Kasumi-1 (cell line): ENCODE measurements at regions not wholly inside any gene's neighbourhood (a gene's known extent, or its start where the extent isn't known, plus 50 kb on each side); places are given as distances from the start of the nearest gene placed in this dataset.
"Not testable (repeated sequence)": the region's sequence is repeated elsewhere in the genome, so short reads cannot be mapped to it uniquely, and the experiment has no call there.

Source experiments
- DNase-seq, 2 experiments: peaks; one replicate each; lab custom pipeline; 2025; lab: John Stamatoyannopoulos, UW

DNA sequence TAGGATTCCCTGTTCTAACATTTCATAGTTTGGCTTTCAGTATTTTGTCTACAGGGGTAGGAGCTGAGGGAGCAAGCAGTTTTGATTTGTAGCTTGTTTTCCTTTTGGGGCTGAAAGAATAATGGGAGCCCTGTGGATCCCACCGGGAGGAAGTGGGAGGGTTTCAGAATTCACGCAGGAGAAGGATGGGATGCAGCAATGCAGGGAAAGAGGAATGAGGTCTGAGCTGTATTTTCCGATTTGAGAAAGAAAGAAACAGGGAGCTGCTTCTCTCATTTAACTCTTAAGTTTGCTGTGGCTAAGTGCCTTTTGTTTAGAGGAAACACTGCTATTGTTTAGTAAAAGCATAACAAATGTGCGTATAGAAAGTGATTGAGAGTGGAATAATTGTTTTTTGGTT, 141.0 kb downstream of the ADCYAP1 start:
- DNase-seq, result no peak

DNA sequence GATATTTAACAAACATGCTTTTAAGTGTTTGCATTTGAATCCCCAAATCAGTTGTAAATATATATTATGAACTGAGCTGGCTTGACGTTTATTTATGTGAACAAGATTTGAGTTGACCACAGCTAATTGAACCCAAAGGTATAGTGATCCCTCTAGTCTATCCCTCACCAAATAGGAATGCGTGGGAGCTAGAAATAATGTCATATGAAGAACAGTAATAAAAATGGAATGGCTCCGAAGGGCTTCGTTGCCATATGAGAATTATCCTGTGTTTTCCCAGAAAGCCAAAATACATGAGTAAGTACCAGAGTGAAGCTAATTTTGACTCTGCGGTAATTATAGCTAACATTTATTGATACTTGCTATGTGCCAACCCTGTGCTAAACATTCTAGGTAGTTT, 142.7 kb downstream of the ADCYAP1 start:
- no peak for DNase-seq

DNA sequence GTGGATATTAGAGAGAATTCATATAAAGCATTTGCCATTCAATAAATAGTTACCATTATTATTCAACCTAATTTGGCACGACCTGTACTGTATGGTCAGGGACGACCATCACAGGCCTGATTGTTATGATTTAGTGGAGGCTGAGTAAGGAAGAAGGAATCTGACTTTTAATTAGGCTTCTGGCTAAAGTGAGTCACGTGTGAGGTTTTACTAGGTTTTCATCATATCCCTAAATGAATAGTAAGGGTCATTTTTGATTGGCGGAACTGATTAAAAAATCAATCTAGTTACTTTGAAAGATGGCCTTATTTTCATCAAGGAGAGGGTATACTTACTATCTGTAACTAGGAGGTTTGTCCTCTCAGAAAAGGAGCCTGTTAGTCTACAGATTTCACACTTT, 143.4 kb downstream of the ADCYAP1 start:
- no peak for DNase-seq

DNA sequence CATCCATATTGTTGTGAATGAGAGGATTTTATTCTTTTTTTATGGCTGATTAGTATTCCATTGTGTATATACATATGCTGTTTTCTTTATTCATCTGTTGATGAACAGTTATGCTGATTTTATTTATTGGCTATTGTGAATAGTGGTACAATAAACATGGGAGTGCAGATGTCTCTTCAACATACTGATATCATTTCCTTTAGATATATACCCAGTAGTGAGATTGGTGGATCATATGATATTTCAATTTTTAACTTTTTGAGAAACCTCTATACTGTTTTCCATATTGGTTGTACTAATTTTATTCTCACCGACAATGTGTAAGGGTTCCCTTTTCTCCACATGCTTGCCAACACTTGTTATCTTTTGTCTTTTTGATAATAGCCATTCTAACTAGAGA, 144.5 kb downstream of the ADCYAP1 start:
- DNase-seq, result no peak

DNA sequence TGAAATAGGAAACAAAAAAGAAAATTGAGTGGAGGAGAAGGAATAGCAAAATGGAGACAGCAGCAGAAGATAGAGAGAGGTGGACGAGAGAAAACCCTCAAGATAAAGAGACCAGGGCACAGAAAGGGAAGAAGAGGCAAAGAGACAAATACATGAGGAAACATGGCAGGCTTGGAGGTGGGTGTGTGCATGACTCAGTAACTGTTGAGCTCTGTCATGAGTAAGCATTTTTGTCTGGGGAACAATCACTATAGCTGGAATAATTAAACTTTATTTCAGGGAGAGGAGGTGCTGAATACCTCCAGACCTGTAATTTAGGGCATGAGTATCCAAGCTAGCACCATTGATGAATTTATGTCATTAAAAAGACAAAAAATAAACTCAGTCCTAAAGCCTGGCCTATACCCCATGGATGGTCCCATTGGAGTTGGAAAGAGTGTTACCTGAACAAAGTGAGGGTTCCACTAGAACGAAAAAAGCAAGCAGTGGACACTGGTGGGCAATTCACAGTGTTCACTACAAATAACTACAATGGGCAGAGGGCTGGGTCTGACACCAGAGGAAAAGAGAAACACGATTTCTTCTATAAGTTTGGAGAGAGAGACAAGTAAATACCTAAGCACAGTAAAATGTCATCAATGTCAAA, 145.5 kb downstream of the ADCYAP1 start:
- no peak for DNase-seq

DNA sequence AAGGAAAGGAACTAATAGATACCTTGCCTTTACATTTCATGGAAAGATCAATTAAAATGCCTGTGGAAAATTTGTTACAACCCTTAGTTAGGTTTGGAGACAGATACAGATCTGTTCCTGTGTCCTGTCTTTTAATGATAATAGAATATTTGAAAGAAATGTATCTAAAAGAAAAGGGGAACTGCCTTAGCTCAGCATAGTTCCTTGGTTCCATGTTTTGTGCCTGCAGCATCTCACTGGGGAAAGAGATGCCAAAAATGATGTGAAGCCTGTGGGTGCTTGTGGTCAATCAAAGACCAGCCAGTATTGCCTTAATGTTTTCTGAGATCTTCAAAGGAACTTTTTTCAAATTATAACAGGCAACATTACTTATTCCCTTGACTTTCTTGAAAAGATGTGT, 147.6 kb downstream of the ADCYAP1 start:
- DNase-seq, result no peak

DNA sequence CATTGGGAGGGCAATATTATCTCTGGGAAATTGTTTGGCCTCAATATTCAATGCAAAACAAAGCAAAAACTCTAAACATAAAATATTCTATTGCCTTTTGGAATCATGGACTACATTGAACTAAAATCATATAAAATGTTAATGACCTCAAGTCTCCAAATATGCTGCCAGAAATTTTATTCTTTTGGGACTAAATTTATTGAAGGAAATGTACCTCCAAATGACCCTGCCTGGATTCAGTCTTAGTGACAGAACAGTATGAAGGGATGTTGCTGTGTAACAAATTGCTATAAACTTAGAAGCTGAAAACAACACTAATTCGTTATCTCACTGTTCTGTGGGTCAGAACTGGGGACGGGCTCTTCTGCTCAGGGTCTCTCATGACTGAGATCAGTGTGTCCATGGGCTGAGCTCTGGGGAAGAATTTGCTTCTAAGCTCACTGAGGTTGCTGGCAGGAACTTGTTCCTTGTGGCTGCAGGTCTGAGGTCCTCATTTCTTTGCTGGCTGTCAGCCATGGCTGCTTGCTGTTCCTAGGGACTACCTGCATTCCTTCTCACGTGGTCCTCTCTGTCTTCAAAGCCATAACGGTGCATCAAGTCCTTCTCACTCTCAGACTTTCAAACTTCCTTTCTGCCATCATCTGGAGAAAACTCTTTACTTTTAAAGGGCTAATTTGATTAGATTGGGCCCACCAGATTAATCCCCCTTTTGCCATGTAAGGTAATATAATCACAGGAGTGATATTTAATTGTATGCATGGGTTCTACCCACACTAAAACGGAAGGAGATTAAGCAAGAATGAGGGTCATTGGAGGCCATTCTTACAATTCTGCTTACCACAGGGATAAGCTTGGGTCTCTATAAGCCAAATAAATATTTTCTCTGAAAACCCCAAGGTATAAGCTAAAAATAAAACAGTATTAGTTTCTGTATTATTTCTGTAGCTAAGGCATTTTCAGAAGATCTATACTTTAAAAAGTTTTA, 149.0 kb downstream of the ADCYAP1 start:
- no peak for DNase-seq

DNA sequence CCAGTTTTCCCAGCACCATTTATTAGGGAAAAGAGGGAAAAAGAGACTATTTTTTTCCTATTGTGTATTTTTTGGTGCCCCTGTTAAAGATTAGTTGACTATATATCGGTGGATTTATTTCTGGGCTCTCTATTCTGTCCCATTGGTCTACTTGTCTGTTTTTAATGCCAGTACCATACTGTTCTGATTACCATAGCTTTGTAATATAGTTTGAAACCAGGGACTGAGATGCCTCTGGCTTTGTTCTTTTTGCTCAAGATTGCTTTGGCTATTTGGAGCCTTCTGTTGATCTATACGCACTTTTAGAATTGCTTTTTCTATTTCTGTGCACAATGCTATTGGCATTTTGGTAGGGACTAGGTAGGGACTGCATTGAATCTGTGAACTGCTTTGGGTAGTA, 151.7 kb downstream of the ADCYAP1 start:
- DNase-seq, result no peak

DNA sequence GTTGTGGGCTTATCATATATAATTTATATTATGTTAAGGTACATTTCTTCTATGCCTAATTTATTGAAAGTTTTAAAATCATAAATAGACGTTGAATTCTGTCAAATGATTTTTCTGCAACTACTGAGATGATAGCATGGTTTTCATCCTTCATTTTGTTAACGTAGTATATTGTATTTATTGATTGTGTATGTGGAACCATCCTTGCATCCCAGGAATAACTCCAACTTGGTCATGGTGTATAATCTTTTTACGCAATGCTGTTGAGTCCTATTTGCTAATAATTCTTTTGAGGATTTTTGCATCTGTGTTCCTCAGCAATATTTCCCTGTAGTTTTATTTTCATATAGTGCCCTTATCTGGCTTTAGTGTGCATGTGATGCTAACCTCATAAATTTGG, 152.7 kb downstream of the ADCYAP1 start:
- no peak for DNase-seq

DNA sequence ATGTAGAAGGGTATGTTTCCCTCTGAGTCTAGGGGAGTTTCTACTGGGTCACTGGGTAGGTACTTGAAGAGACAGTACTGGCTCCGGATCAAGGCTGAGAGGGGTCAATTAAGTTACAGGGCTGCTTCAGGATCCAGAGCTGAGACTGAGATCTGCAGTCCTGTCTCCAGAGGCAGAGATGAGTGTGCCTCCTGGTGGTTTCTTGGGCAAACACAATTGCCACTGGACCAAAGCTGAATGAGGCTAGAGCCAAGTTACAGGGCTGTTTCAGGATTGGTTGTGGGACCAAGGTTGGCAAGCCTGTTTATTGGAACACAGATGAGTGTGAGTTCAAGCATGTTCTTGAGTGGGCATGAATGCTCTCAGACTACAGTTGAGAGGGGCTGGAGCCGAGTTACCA, 157.9 kb downstream of the ADCYAP1 start:
- no peak for DNase-seq

DNA sequence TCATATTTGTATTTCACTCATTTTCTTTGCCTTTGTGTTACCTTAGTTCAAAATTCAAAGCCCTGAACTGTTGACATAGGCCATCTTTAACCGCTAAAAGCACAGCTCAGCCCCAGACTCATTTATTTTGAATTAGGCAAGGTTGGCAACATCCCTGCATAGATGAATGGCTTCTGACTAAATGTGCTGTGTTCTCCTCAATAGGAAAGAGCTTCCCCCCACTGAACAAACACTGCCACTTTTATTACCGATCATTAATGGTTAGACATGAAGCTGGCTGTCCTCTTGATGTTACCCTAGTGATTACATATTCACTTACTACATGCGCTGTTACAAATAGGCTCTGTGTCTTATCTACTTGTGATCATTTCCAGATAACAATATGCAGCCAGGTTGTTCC, 170.7 kb downstream of the ADCYAP1 start:
- no peak for DNase-seq

DNA sequence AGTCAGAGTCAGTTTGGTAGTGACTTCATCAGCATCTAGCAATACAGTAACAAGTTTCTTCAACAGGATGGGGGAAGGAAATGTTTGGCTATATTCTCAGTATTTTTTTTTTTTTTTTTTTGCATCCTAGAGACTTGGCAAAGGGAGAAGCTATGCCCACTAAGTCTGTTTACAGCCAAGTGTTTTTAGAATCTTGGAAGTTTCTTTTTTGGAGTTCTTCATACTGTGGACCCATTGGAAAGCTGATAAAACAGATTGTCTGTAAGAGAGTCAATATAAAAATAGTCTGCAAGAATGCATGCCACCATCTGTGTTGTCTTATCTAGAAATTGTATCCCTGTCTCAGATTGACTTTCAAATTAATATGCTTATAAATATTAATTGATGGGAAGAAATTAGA, 171.2 kb downstream of the ADCYAP1 start:
- DNase-seq, result no peak

DNA sequence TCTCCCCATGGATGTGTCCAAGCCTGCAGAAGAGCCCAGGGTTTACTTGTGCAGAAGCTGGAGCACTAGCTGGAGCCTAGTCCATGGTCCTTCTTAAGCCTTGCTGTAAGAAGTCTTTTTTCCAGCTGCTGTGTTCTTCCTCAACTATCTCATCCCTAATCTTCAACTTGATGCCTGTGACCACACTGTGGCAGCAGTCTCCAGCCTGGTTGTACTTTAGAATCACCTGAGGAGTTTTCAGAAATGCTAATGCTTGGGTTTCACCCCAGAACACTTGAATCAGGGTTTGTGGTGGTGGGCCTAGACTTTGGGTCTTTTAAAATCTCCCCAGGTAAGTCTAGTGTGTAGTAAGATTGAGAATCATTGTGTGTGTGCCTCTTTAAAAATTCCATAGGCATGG, 173.6 kb downstream of the ADCYAP1 start:
- DNase-seq, result no peak

DNA sequence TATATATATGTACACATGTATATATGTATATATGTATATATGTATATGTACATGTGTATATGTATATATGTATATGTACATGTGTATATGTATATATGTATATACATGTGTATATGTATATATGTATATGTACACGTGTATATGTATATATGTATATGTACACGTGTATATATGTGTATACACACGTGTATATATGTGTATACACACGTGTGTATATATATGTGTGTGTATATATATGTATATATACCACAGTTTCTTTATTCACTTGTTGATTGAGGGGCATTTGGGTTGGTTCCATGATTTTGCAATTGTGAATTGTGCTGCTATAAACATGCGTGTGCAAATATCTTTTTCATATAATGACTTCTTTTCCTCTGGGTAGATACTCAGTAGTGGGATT, 179.0 kb downstream of the ADCYAP1 start:
- not testable (repeated sequence) for DNase-seq

DNA sequence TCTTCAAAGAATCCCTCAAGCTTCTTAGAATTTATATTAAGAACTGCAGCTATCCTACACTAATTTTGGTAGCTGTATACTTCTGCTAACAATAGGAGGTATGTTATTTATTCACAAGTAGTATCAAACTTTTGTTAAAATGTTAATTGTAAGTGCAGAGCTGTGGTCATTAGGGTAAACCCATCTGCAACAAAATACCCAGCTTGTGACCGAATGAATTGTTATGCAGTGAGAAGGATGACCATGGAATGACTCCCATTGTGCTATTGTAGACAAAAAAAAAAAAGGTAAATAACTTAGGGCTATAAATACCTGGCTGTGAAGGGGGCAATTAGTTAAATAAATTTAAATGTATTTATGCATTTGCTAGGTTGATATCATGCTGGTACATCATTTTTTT, 186.1 kb downstream of the ADCYAP1 start:
- no peak for DNase-seq

DNA sequence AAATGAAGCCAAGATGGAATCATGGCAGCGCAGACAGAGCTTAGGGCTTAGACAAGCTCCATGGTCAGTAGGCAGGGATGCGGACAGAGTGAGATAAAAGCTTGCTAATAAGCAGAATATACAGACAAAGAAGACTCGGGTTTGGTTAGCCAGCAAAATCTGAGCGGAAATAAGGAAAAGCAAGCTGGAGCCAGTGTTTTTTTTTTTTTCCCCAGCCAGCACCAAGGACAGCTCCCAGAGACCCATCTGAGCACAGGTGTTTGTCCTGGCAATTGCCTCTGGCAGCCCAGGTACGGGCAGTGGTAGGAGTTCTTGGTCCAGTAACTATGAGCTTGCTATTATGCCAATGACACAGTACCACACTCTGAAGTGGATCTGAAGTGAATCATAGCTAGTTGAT, 187.6 kb downstream of the ADCYAP1 start:
- no peak for DNase-seq

DNA sequence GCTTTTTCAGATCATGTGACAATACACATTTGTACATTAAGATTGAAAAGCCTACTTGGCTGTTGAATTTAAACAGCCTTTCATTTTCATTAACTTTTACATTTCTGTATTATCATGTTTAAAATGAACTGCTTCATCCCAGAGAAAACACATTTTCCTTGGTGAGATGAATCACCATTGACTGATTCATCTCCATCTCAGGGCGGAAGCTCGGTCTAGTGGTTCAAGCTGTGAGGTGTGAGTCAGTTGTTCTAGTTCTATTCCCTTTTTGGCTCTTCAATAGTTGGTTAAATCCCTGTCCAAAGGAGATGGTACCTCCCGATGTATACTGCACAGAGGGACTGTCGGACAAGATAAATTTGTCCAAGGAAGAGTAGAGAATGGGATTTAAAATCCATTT, 189.7 kb downstream of the ADCYAP1 start:
- DNase-seq, result no peak

DNA sequence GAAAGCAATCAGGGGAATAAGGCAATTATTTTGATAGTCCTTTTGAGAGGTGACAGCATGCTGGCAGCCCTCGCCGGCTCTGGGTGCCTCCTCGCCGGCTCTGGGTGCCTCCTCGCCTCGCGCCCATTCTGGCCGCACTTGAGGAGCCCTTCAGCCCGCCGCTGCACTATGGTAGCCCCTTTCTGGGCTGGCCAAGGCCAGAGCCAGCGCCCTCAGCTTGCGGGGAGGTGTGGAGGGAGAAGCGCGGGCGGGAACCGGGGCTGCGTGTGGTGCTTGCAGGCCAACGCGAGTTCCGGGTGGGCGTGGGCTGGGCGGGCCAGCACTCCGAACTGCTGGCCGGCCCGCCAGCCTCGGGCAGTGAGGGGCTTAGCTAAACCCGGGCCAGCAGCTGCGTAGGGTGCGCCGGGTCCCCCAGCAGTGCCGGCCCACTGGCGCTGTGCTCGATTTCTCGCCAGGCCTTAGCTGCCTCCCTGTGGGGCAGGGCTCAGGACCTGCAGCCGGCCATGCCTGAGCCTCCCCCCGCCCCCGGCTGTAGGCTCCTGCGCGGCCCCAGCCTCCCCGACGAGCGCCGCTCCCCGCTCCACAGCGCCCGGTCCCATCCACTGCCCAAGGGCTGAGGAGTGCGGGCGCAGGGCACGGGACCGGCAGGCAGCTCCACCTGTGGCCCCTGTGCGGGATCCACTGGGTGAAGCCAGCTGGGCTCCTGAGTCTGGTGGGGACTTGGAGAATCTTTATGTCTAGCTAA, 193.5 kb downstream of the ADCYAP1 start:
- not testable (repeated sequence) for DNase-seq

DNA sequence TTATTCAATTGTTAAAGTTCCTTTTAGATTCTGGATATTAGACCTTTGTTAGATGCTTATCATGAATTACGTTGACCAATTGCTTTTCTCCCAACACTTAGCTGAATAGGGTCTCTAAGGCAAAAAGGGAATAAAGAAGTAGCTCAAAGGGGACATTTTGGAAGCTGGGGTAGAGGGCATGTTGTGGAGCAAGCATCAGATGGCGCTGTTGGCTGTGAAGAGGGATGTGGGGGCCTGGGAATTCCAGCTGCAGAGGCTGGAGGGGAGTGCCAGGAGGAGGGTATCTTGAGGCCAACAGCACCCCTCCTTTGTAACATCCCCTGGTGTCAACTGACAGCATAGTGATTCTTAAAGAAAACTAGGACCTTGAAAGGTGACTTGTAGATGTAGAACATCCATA, 198.2 kb downstream of the ADCYAP1 start:
- DNase-seq, result no peak

DNA sequence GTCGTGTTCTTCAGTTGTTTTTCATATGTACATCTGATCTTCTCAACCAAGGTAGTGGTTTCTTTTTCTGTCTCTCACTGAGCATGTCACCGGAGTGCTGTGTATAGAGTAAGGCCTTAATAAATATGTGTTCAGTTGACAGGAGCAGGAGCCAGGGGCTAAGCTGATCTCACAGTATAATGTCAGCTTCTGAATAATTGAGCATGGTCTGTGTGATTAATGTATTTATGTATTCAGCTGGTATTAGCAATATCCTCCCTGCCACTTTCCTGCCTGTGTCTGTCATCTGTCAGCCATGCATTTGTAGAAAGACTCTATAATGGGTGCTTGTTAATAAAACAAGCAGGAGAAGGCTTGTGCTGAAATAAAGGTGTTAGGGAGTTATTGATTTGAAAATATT, 198.9 kb downstream of the ADCYAP1 start:
- DNase-seq, result no peak

DNA sequence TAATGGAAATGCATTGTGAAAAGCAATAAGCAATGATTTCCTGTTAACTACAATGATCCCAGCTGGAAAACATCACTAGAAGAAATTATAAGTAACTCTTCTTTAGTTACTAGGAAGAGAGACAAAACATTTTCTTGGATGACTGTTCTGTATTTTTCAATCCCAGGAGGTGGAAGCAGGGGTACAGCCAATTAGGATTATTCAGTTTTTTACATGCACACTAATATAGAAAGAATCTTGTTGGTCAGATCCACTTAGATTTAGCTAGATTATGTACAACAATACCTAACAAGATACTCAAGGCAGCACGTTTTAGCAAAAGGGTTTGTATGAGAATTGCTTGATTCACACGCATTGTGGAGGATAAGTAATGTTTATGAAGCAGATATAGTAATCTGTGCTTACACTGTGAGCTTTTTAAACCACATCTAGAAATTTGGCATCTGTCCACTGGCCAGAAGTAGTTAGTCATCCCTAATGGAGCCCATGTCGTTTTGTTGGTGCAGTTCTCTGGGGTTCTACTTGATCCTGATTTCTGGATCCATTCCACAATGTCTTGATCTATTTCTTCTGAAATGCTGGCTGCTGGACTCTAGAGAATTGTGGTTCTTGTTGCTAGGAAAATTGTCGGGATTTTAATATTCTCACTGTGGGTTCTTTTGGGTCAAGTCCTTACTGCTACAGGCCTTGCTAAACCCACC, 199.7 kb downstream of the ADCYAP1 start:
- DNase-seq, result no peak

DNA sequence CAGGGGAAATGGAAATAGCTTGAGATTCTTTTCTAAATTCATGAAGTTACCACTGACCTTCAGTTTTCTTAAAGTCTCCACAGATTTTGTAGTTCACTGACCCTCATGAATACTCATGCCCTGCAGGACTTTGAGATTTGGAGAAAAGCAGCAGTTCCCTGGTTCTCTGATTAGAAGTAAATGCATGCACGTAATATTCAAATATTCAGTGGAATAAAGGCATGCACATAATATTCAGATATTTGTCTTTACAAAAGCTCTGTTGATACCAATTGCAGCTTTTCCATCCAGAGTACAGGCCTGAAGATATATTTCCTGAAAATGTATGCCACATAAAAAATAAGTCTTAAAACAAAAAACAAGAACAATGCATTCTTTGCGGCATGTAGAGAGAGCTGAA, 219.8 kb downstream of the ADCYAP1 start:
- DNase-seq, result no peak
